ENCODE measurements at regions not wholly inside any gene's neighbourhood (a gene's known extent, or its start where the extent isn't known, plus 50 kb on each side); places are given as distances from the start of the nearest gene placed in this dataset.

DNA sequence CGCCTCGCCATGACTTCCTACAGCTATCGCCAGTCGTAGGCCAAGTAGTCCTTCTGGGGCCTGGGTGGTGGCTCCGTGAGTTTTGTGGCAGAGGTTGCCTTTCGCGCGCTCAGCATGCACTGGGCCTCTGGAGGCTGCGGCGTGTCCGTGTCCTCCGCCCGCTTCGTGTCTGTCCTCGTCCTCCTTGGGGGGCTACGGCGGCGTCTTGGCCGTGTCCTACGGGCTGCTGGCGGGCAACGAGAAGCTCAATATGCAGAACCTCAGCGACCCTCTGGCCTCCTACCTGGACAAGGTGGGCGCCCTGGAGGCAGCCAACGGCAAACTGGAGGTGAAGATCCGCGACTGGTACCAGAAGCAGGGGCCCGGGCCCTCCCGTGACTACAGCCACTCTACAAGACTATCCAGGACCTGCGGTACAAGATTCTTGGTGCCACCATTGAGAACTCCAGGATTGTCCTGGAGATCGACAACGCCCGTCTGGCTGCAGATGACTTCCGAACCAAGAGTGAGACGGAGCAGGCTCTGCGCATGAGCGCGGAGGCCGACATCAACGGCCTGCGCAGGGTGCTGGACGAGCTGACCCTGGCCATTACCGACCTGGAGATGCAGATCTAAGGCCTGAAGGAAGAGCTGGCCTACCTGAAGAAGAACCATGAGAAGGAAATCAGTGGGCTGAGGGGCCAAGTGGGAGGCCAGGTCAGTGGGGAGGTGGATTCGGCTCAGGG is 296.3 kb downstream of the OGFRL1 start:
- Mint-ChIP-seq H3K27me3 (ENCODE audit: low read depth, poor library complexity) (peaks cover 6% of the 10 kb centered on the region), H3K4me1 (peaks cover 4% of the 10 kb centered on the region), H3K36me3 (ENCODE audit: low read depth) (no peaks in the 10 kb centered on the region), H3K27ac (no peak overlapping the region), H3K9me3 (peaks cover 9% of the 10 kb centered on the region), H3K4me3 (no peak overlapping the region)
- TF ChIP-seq CTCF (IDR thresholded peaks at IDR 0.05), result no peak
- no peak for DNase-seq

DNA sequence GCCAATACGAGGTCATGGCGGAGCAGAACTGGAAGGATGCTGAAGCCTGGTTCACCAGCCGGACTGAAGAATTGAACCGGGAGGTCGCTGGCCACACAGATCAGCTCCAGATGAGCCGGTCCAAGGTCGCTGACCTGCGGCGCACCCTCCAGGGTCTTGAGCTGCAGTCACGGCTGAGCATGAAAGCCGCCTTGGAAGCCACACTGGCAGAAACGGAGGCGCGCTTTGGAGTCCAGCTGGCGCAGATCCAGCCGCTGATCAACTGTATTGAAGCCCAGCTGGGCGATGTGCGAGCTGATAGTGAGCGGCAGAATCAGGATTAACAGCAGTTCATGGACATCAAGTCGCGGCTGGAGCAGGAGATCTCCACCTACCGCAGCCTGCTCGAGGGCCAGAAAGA is 296.9 kb downstream of the OGFRL1 start:
- peaks cover 6% of the 10 kb centered on the region for H3K27me3 Mint-ChIP-seq (ENCODE audit: low read depth, poor library complexity)
- H3K4me3 Mint-ChIP-seq, result no peak overlapping the region
- no peak for DNase-seq

DNA sequence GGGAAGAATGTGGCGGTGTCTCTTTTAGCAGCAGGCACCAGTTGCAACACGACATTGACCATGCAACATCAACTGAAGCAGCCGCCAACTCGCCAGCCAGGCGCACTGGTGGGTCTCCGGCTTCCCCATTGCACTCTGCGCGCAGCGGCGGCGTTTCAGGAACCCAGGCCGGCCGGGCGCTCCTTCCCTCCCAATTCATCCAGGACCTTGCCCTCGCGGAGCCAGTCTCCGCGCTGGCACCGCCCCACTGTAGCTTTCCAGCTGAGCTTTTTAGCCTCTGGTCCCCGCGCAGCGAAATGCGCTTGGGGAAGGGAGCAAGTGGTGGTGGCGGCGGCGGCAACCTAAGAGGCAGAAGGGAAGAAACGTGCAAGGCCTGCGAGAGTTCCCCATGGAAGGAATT is 297.9 kb upstream of the RIMS1 start:
- H3K36me3 Mint-ChIP-seq (ENCODE audit: low read depth), result no peaks in the 10 kb centered on the region
- H3K27me3 Mint-ChIP-seq (ENCODE audit: low read depth, poor library complexity), result no peaks in the 10 kb centered on the region
- H3K4me1 Mint-ChIP-seq, result no peaks in the 10 kb centered on the region
- H3K27ac Mint-ChIP-seq, result no peak overlapping the region
- DNase-seq, result no peak
- TF ChIP-seq CTCF (IDR thresholded peaks at IDR 0.05), result no peak
- no peak overlapping the region for H3K4me3 Mint-ChIP-seq
- H3K9me3 Mint-ChIP-seq, result peaks cover 9% of the 10 kb centered on the region

More for the DNA sequence above, 296.9 kb downstream of the OGFRL1 start:
- Mint-ChIP-seq H3K27ac (no peak overlapping the region), H3K36me3 (ENCODE audit: low read depth) (no peaks in the 10 kb centered on the region), H3K9me3 (peaks cover 9% of the 10 kb centered on the region), H3K4me1 (peaks cover 4% of the 10 kb centered on the region)
- no peak for TF ChIP-seq CTCF (IDR thresholded peaks at IDR 0.05)

DNA sequence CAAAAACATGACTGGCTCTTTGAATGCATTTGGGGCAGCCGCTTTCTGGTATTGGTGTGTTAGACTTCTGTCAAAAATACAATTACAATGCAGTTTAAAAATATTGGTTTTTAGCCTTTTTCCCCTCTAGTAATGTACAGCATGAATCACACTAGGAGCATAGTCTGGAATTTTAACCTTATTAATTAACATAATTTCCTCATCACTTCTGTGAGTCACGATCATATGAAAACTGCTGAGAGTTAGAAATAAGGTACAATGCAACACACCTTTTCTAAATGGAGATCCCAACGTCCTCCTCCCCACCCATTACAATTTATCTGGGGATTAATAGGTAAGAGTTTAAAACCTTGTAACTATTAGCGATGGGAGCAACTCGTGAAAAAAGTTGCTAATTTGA is 297.1 kb upstream of the RIMS1 start:
- DNase-seq, result no peak
- no peaks in the 10 kb centered on the region for H3K36me3 Mint-ChIP-seq (ENCODE audit: low read depth)
- TF ChIP-seq CTCF (IDR thresholded peaks at IDR 0.05), result no peak
- no peaks in the 10 kb centered on the region for H3K27me3 Mint-ChIP-seq (ENCODE audit: low read depth, poor library complexity)
- H3K4me1 Mint-ChIP-seq, result no peaks in the 10 kb centered on the region
- H3K27ac Mint-ChIP-seq, result no peak overlapping the region
- peaks cover 9% of the 10 kb centered on the region for H3K9me3 Mint-ChIP-seq
- H3K4me3 Mint-ChIP-seq, result no peak overlapping the region

DNA sequence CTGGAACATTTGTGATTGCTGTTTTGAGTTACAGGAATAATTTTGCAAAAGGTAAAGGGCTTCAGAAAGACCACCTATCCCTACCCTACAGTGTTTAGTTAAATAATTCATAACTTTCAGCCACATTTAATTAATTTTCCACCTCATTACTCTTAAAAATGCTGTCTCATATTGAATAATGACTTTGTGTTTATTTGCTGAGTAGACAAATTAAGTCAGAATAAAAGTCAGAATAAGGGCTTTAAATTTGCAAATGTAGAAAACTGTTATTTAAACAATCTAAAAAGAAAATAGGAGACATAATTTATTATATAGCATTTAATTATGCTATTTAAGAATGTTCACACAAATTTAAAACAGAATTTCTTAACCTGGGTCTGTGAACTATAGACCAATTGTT is 293.7 kb upstream of the RIMS1 start:
- no peak overlapping the region for H3K4me3 Mint-ChIP-seq
- H3K27me3 Mint-ChIP-seq (ENCODE audit: low read depth, poor library complexity), result no peaks in the 10 kb centered on the region
- H3K36me3 Mint-ChIP-seq (ENCODE audit: low read depth), result no peaks in the 10 kb centered on the region
- no peak for DNase-seq
- no peaks in the 10 kb centered on the region for H3K4me1 Mint-ChIP-seq
- no peak overlapping the region for H3K27ac Mint-ChIP-seq
- TF ChIP-seq CTCF (IDR thresholded peaks at IDR 0.05), result no peak
- peaks cover 3% of the 10 kb centered on the region for H3K9me3 Mint-ChIP-seq

GRCh38 chr6:71599359-71599758 is 287.0 kb upstream of the RIMS1 start:
- Mint-ChIP-seq H3K4me3 (no peak overlapping the region), H3K27ac (no peak overlapping the region), H3K9me3 (no peaks in the 10 kb centered on the region), H3K27me3 (ENCODE audit: low read depth, poor library complexity) (peaks cover 7% of the 10 kb centered on the region), H3K4me1 (no peaks in the 10 kb centered on the region), H3K36me3 (ENCODE audit: low read depth) (no peaks in the 10 kb centered on the region)
- DNase-seq, result no peak
- TF ChIP-seq CTCF (IDR thresholded peaks at IDR 0.05), result no peak

Data from nephron progenitor cell (in vitro differentiated cells).